ENCODE measurements at regions not wholly inside any gene's neighbourhood (a gene's known extent, or its start where the extent isn't known, plus 50 kb on each side); places are given as distances from the start of the nearest gene placed in this dataset.

GRCh38 chr2:33665039-33665438 lies 65.9 kb upstream of the FAM98A start:
- TF ChIP-seq, protein P1, sequence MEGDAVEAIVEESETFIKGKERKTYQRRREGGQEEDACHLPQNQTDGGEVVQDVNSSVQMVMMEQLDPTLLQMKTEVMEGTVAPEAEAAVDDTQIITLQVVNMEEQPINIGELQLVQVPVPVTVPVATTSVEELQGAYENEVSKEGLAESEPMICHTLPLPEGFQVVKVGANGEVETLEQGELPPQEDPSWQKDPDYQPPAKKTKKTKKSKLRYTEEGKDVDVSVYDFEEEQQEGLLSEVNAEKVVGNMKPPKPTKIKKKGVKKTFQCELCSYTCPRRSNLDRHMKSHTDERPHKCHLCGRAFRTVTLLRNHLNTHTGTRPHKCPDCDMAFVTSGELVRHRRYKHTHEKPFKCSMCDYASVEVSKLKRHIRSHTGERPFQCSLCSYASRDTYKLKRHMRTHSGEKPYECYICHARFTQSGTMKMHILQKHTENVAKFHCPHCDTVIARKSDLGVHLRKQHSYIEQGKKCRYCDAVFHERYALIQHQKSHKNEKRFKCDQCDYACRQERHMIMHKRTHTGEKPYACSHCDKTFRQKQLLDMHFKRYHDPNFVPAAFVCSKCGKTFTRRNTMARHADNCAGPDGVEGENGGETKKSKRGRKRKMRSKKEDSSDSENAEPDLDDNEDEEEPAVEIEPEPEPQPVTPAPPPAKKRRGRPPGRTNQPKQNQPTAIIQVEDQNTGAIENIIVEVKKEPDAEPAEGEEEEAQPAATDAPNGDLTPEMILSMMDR (IDR thresholded peaks at IDR 0.05; ENCODE audit: low read depth, low read length): no peak
- TF ChIP-seq POLR2A (IDR thresholded peaks at IDR 0.05; ENCODE audit: extremely low read depth, insufficient read length): no peak
- TF ChIP-seq, protein P2, sequence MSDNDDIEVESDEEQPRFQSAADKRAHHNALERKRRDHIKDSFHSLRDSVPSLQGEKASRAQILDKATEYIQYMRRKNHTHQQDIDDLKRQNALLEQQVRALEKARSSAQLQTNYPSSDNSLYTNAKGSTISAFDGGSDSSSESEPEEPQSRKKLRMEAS (IDR thresholded peaks at IDR 0.05; ENCODE audit: low read depth, low read length): no peak
